Natural killer cell (primary cell): ENCODE measurements at regions not wholly inside any gene's neighbourhood (a gene's known extent, or its start where the extent isn't known, plus 50 kb on each side); places are given as distances from the start of the nearest gene placed in this dataset.

ENCODE experiments used
- ATAC-seq, 3 donors: fragments of 150-1000 bp in 2 of 3; fragments of 200-7000 bp in 1 of 3; cut with Tn5 transposase; 1 replicate in 1 of 3; 2 replicates in 2 of 3; pipeline ENCODE4 v1.10.0; 2021; ENCODE audit warnings: mild to moderate bottlenecking in 2 of 3, moderate library complexity in 2 of 3
- DNase-seq, 2 donors: peaks; one replicate each; pipeline versions ENCODE4 v3.0.0 to v3.0.0-alpha.2; 2013 to 2021; ENCODE audit warnings: mixed read lengths in 1 of 2
- H3K27ac ChIP-seq: one replicate; pipeline ENCODE4 v1.5.1; 2013; ENCODE audit warnings: mild to moderate bottlenecking, low read length
- H3K27me3 ChIP-seq: one replicate; pipeline ENCODE4 v1.6.1; 2013; ENCODE audit warnings: low read length; ENCODE audit not compliant: control insufficient read depth, insufficient read depth
- H3K36me3 ChIP-seq: one replicate; pipeline ENCODE4 v1.6.1; 2013; ENCODE audit warnings: low read length; ENCODE audit not compliant: control insufficient read depth, insufficient read depth
- H3K4me1 ChIP-seq: one replicate; pipeline ENCODE4 v1.6.1; 2013; ENCODE audit warnings: low read length; ENCODE audit not compliant: control insufficient read depth, insufficient read depth
- H3K4me3 ChIP-seq: one replicate; pipeline ENCODE4 v1.5.1; 2013; ENCODE audit warnings: low read length
- H3K9me3 ChIP-seq: one replicate; pipeline ENCODE4 v1.6.1; 2013; ENCODE audit warnings: low read length; ENCODE audit not compliant: control insufficient read depth, insufficient read depth
- H3K27ac Mint-ChIP-seq, 2 donors: one replicate each; pipeline ENCODE4 v1.8.0; 2022; ENCODE audit warnings: mild to moderate bottlenecking in 2 of 2, mixed read lengths in 2 of 2, moderate library complexity in 1 of 2
- H3K27me3 Mint-ChIP-seq, 2 donors: one replicate each; pipeline ENCODE4 v1.8.0; 2022; ENCODE audit warnings: low read depth in 2 of 2, mixed read lengths in 2 of 2
- H3K36me3 Mint-ChIP-seq: one replicate; pipeline ENCODE4 v1.8.0; 2022; ENCODE audit warnings: mixed read lengths
- H3K4me1 Mint-ChIP-seq, 2 donors: one replicate each; pipeline ENCODE4 v1.8.0; 2022; ENCODE audit warnings: mixed read lengths in 2 of 2
- H3K4me3 Mint-ChIP-seq: one replicate; pipeline ENCODE4 v1.8.0; 2022; ENCODE audit warnings: mild to moderate bottlenecking, moderate library complexity, mixed read lengths
- H3K9me3 Mint-ChIP-seq, 2 donors: one replicate each; pipeline ENCODE4 v1.8.0; 2022; ENCODE audit warnings: mixed read lengths in 2 of 2
- CTCF ChIP-seq: fragments of 200-600 bp; IDR thresholded peaks from one replicate; pipeline ENCODE4 v1.8.0; 2022; ENCODE audit warnings: antibody characterized with exemption
- WGBS: methylation state at CpG from one replicate; pipeline ENCODE4 v1.1.7; 2013; ENCODE audit warnings: missing lambda C conversion rate; ENCODE audit not compliant: insufficient coverage; 5-methylcytosine and 5-hydroxymethylcytosine counted together
- intact Hi-C: fragments of 100-400 bp; cut with micrococcal nuclease; formaldehyde crosslinking; loops from one replicate; pipeline ENCODE4 v1.14.2; 2022

- Mint-ChIP-seq H3K4me3 (no peak overlapping the region), H3K27me3 (no peaks in the 10 kb centered on the region), H3K9me3 (peaks cover 2 to 3% of the 10 kb centered on the region in 2 donors), H3K4me1 (no peaks in the 10 kb centered on the region), H3K27ac (no peak overlapping the region), H3K36me3 (no peaks in the 10 kb centered on the region)
- no peak for DNase-seq
- intact Hi-C loops, result no loop called here
- Histone ChIP-seq H3K9me3 (peaks cover 6% of the 10 kb centered on the region), H3K27ac (no peak overlapping the region), H3K4me1 (no peaks in the 10 kb centered on the region), H3K4me3 (no peak overlapping the region), H3K36me3 (no peaks in the 10 kb centered on the region), H3K27me3 (no peaks in the 10 kb centered on the region)
- WGBS, result 61% methylated on average over 2 of the region's 2 CpGs
- ATAC-seq, result no peak
- TF ChIP-seq CTCF, result no peak
Measured at GRCh38 chr16:77037696-77038347, 153.2 kb upstream of the MON1B start.

GRCh38 chr16:77041468-77041867 lies 149.5 kb upstream of the MON1B start:
- Mint-ChIP-seq H3K9me3 (peaks cover 2 to 3% of the 10 kb centered on the region in 2 donors), H3K36me3 (no peaks in the 10 kb centered on the region), H3K27ac (no peak overlapping the region), H3K27me3 (no peaks in the 10 kb centered on the region), H3K4me1 (no peaks in the 10 kb centered on the region), H3K4me3 (no peak overlapping the region)
- H3K27me3 ChIP-seq, result no peaks in the 10 kb centered on the region
- 89% methylated on average over 4 of the region's 5 CpGs for whole genome bisulfite sequencing
- DNase-seq (no peak), ATAC-seq (no peak)
- peaks cover 6% of the 10 kb centered on the region for H3K9me3 ChIP-seq
- no peak overlapping the region for H3K4me3 ChIP-seq
- no peak for TF ChIP-seq CTCF
- H3K4me1 ChIP-seq, result no peaks in the 10 kb centered on the region
- no peaks in the 10 kb centered on the region for H3K36me3 ChIP-seq
- H3K27ac ChIP-seq, result no peak overlapping the region
- intact Hi-C loops, result no loop called here

- Mint-ChIP-seq H3K9me3 (peaks cover 7 to 8% of the 10 kb centered on the region in 2 donors), H3K36me3 (no peaks in the 10 kb centered on the region), H3K27ac (no peak overlapping the region), H3K4me3 (no peak overlapping the region), H3K4me1 (no peaks in the 10 kb centered on the region), H3K27me3 (no peaks in the 10 kb centered on the region)
- ATAC-seq (no peak), DNase-seq (no peak)
- Histone ChIP-seq H3K27ac (no peak overlapping the region), H3K9me3 (peaks cover 4% of the 10 kb centered on the region), H3K4me1 (no peaks in the 10 kb centered on the region), H3K4me3 (no peak overlapping the region), H3K27me3 (no peaks in the 10 kb centered on the region), H3K36me3 (no peaks in the 10 kb centered on the region)
- TF ChIP-seq CTCF, result no peak
- WGBS, result 87% methylated on average over 1 of the region's 1 CpG
- intact Hi-C loops, result no loop called here
Measured at GRCh38 chr16:77043076-77043475, 147.9 kb upstream of the MON1B start.

- H3K27ac Mint-ChIP-seq, result no peak overlapping the region
- TF ChIP-seq CTCF, result no peak
- Histone ChIP-seq H3K27ac (no peak overlapping the region), H3K27me3 (no peaks in the 10 kb centered on the region), H3K9me3 (no peaks in the 10 kb centered on the region), H3K4me1 (no peaks in the 10 kb centered on the region), H3K4me3 (no peak overlapping the region), H3K36me3 (no peaks in the 10 kb centered on the region)
- peaks cover 7 to 10% of the 10 kb centered on the region in 2 donors for H3K9me3 Mint-ChIP-seq
- no peaks in the 10 kb centered on the region for H3K4me1 Mint-ChIP-seq
- intact Hi-C loops, result no loop called here
- no peak overlapping the region for H3K4me3 Mint-ChIP-seq
- no peak for ATAC-seq
- 86% methylated on average over 2 of the region's 4 CpGs for WGBS
- H3K27me3 Mint-ChIP-seq, result no peaks in the 10 kb centered on the region
- no peak for DNase-seq
- H3K36me3 Mint-ChIP-seq, result no peaks in the 10 kb centered on the region
Measured at GRCh38 chr16:77046206-77046605, 144.8 kb upstream of the MON1B start.
